ENCODE measurements at regions not wholly inside any gene's neighbourhood (a gene's known extent, or its start where the extent isn't known, plus 50 kb on each side); places are given as distances from the start of the nearest gene placed in this dataset.
A peak's percentile ranks its signal among the peaks of the same experiment; 100 is the strongest.

- Mint-ChIP-seq H3K4me3 (no peak overlapping the region), H3K4me1 (ENCODE audit: low read depth) (no peaks in the 10 kb centered on the region), H3K27me3 (ENCODE audit: low read depth) (no peaks in the 10 kb centered on the region), H3K27ac (no peak overlapping the region), H3K36me3 (ENCODE audit: insufficient read depth in 2 of 2) (no peaks in the 10 kb centered on the region), H3K9me3 (peaks cover 0 to 7% of the 10 kb centered on the region in 2 donors)
- DNase-seq (no peak), ATAC-seq (replicated peaks in 1 of 2) (no peak)
Measured at GRCh38 chr5:9953691-9954090, 296.0 kb downstream of the ATPSCKMT start.

GRCh38 chr5:9951865-9952516 is 297.7 kb downstream of the ATPSCKMT start:
- DNase-seq (no peak), ATAC-seq (replicated peaks in 1 of 2) (no peak)
- H3K4me1 Mint-ChIP-seq (ENCODE audit: low read depth): no peaks in the 10 kb centered on the region
- H3K9me3 Mint-ChIP-seq: peaks cover 0 to 3% of the 10 kb centered on the region in 2 donors
- H3K27me3 Mint-ChIP-seq (ENCODE audit: low read depth): no peaks in the 10 kb centered on the region
- no peak overlapping the region for H3K27ac Mint-ChIP-seq
- H3K4me3 Mint-ChIP-seq: no peak overlapping the region
- H3K36me3 Mint-ChIP-seq (ENCODE audit: insufficient read depth in 2 of 2): no peaks in the 10 kb centered on the region

GRCh38 chr5:9947944-9948343 is 301.7 kb downstream of the ATPSCKMT start:
- ATAC-seq (replicated peaks in 1 of 2) (no peak), DNase-seq (no peak)
- Mint-ChIP-seq H3K36me3 (ENCODE audit: insufficient read depth in 2 of 2) (no peaks in the 10 kb centered on the region), H3K4me3 (no peak overlapping the region), H3K9me3 (no peaks in the 10 kb centered on the region), H3K4me1 (ENCODE audit: low read depth) (no peaks in the 10 kb centered on the region), H3K27me3 (ENCODE audit: low read depth) (no peaks in the 10 kb centered on the region), H3K27ac (no peak overlapping the region)

GRCh38 chr5:9947225-9947714 is 302.4 kb downstream of the ATPSCKMT start:
- Mint-ChIP-seq H3K36me3 (ENCODE audit: insufficient read depth in 2 of 2) (no peaks in the 10 kb centered on the region), H3K27me3 (ENCODE audit: low read depth) (no peaks in the 10 kb centered on the region), H3K27ac (no peak overlapping the region), H3K9me3 (no peaks in the 10 kb centered on the region), H3K4me1 (ENCODE audit: low read depth) (no peaks in the 10 kb centered on the region), H3K4me3 (no peak overlapping the region)
- ATAC-seq (replicated peaks in 1 of 2) (no peak), DNase-seq (no peak)

- ATAC-seq (replicated peaks in 1 of 2): no peak
- Mint-ChIP-seq H3K27me3 (ENCODE audit: low read depth) (no peaks in the 10 kb centered on the region), H3K4me1 (ENCODE audit: low read depth) (no peaks in the 10 kb centered on the region), H3K4me3 (no peak overlapping the region), H3K27ac (no peak overlapping the region), H3K9me3 (peaks cover 11 to 13% of the 10 kb centered on the region in 2 donors), H3K36me3 (ENCODE audit: insufficient read depth in 2 of 2) (peaks cover 0 to 2% of the 10 kb centered on the region in 2 donors)
- no peak for DNase-seq
Measured at GRCh38 chr5:9932770-9933169, 302.6 kb upstream of the TAS2R1 start.

- Mint-ChIP-seq H3K4me3 (no peak overlapping the region), H3K9me3 (peaks cover 12 to 13% of the 10 kb centered on the region in 2 donors), H3K27me3 (ENCODE audit: low read depth) (no peaks in the 10 kb centered on the region), H3K27ac (no peak overlapping the region), H3K4me1 (ENCODE audit: low read depth) (no peaks in the 10 kb centered on the region), H3K36me3 (ENCODE audit: insufficient read depth in 2 of 2) (peaks cover 0 to 2% of the 10 kb centered on the region in 2 donors)
- no peak for ATAC-seq (replicated peaks in 1 of 2)
- DNase-seq: no peak
Measured at GRCh38 chr5:9930156-9930555, 300.0 kb upstream of the TAS2R1 start.

- peaks cover 8 to 12% of the 10 kb centered on the region in 2 donors for H3K9me3 Mint-ChIP-seq
- no peak overlapping the region for H3K4me3 Mint-ChIP-seq
- DNase-seq (no peak), ATAC-seq (replicated peaks in 1 of 2) (no peak)
- peaks cover 3% of the 10 kb centered on the region in 2 donors for H3K36me3 Mint-ChIP-seq (ENCODE audit: insufficient read depth in 2 of 2)
- H3K4me1 Mint-ChIP-seq (ENCODE audit: low read depth): no peaks in the 10 kb centered on the region
- H3K27me3 Mint-ChIP-seq (ENCODE audit: low read depth): no peaks in the 10 kb centered on the region
- H3K27ac Mint-ChIP-seq: no peak overlapping the region
Measured at GRCh38 chr5:9928326-9928725, 298.2 kb upstream of the TAS2R1 start.

GRCh38 chr5:9927521-9927997 is 297.4 kb upstream of the TAS2R1 start:
- Mint-ChIP-seq H3K36me3 (ENCODE audit: insufficient read depth in 2 of 2) (peaks cover 3% of the 10 kb centered on the region in 2 donors), H3K4me1 (ENCODE audit: low read depth) (no peaks in the 10 kb centered on the region), H3K9me3 (peaks cover 8 to 9% of the 10 kb centered on the region in 2 donors), H3K27me3 (ENCODE audit: low read depth) (no peaks in the 10 kb centered on the region), H3K27ac (no peak overlapping the region), H3K4me3 (no peak overlapping the region)
- DNase-seq: no peak
- no peak for ATAC-seq (replicated peaks in 1 of 2)

GRCh38 chr5:9927106-9927505 is 297.0 kb upstream of the TAS2R1 start:
- Mint-ChIP-seq H3K4me1 (ENCODE audit: low read depth) (no peaks in the 10 kb centered on the region), H3K36me3 (ENCODE audit: insufficient read depth in 2 of 2) (peaks cover 3% of the 10 kb centered on the region in 2 donors), H3K27ac (no peak overlapping the region), H3K27me3 (ENCODE audit: low read depth) (no peaks in the 10 kb centered on the region), H3K4me3 (no peak overlapping the region), H3K9me3 (peaks cover 8 to 9% of the 10 kb centered on the region in 2 donors)
- ATAC-seq (replicated peaks in 1 of 2): no peak
- no peak for DNase-seq

GRCh38 chr5:9924614-9925013 is 294.5 kb upstream of the TAS2R1 start:
- ATAC-seq (replicated peaks in 1 of 2): peak; percentile 61 to 64
- Mint-ChIP-seq H3K27ac (no peak overlapping the region), H3K4me1 (ENCODE audit: low read depth) (no peaks in the 10 kb centered on the region), H3K9me3 (peaks cover 8 to 9% of the 10 kb centered on the region in 2 donors), H3K27me3 (ENCODE audit: low read depth) (no peaks in the 10 kb centered on the region), H3K36me3 (ENCODE audit: insufficient read depth in 2 of 2) (peaks cover 3% of the 10 kb centered on the region in 2 donors), H3K4me3 (no peak overlapping the region)
- DNase-seq: no peak

- H3K27me3 Mint-ChIP-seq (ENCODE audit: low read depth): no peaks in the 10 kb centered on the region
- H3K4me3 Mint-ChIP-seq: no peak overlapping the region
- no peaks in the 10 kb centered on the region for H3K4me1 Mint-ChIP-seq (ENCODE audit: low read depth)
- ATAC-seq (replicated peaks in 1 of 2): no peak
- H3K27ac Mint-ChIP-seq: no peak overlapping the region
- peaks cover 8 to 9% of the 10 kb centered on the region in 2 donors for H3K9me3 Mint-ChIP-seq
- DNase-seq: no peak
- H3K36me3 Mint-ChIP-seq (ENCODE audit: insufficient read depth in 2 of 2): peaks cover 3% of the 10 kb centered on the region in 2 donors
Measured at GRCh38 chr5:9922719-9923118, 292.6 kb upstream of the TAS2R1 start.

GRCh38 chr5:9920697-9921096 is 290.5 kb upstream of the TAS2R1 start:
- DNase-seq (no peak), ATAC-seq (replicated peaks in 1 of 2) (no peak)
- Mint-ChIP-seq H3K4me3 (no peak overlapping the region), H3K27me3 (ENCODE audit: low read depth) (no peaks in the 10 kb centered on the region), H3K4me1 (ENCODE audit: low read depth) (no peaks in the 10 kb centered on the region), H3K9me3 (peaks cover 7 to 10% of the 10 kb centered on the region in 2 donors), H3K36me3 (ENCODE audit: insufficient read depth in 2 of 2) (peaks cover 3% of the 10 kb centered on the region in 2 donors), H3K27ac (no peak overlapping the region)

GRCh38 chr5:9919306-9920030 is 289.3 kb upstream of the TAS2R1 start:
- Mint-ChIP-seq H3K9me3 (peaks cover 4 to 5% of the 10 kb centered on the region in 2 donors), H3K27me3 (ENCODE audit: low read depth) (no peaks in the 10 kb centered on the region), H3K36me3 (ENCODE audit: insufficient read depth in 2 of 2) (peaks cover under 1 to 3% of the 10 kb centered on the region in 2 donors), H3K27ac (no peak overlapping the region), H3K4me1 (ENCODE audit: low read depth) (no peaks in the 10 kb centered on the region), H3K4me3 (no peak overlapping the region)
- DNase-seq: no peak
- ATAC-seq (replicated peaks in 1 of 2): no peak

Measured in activated T-cell treated with anti-CD3 and anti-CD28 coated beads, Interleukin-2, amount 50 U/mL, for 72 hours (primary cell).